ENCODE measurements at regions not wholly inside any gene's neighbourhood (a gene's known extent, or its start where the extent isn't known, plus 50 kb on each side); places are given as distances from the start of the nearest gene placed in this dataset.

GRCh38 chr13:109941221-109941620 is 154.8 kb upstream of the IRS2 start:
- Histone ChIP-seq H3K27me3 (ENCODE audit: control insufficient read depth, insufficient read depth, low read length) (no peaks in the 10 kb centered on the region), H3K9me3 (ENCODE audit: control insufficient read depth, insufficient read depth, low read depth, low read length) (no peaks in the 10 kb centered on the region), H3K27ac (ENCODE audit: low read length) (no peak overlapping the region), H3K4me3 (ENCODE audit: low read depth in 2 of 2, low read length in 2 of 2) (no peak overlapping the region), H3K36me3 (ENCODE audit: control insufficient read depth, insufficient read depth, low read length) (no peaks in the 10 kb centered on the region), H3K4me1 (ENCODE audit: control insufficient read depth, insufficient read depth, low read length) (no peaks in the 10 kb centered on the region)
- intact Hi-C loops (cut with micrococcal nuclease; ENCODE audit: unreplicated experiment), result no loop called here
- ATAC-seq, result no peak
- no peak for DNase-seq (ENCODE audit: low read depth, low spot score)
- in situ Hi-C loops (cut with HindIII; ENCODE audit: low pct_unique_long_range_greater_than_20kb, low sequenced_read_pairs), result no loop called here
- TF ChIP-seq REST (IDR thresholded peaks at IDR 0.05; ENCODE audit: insufficient read depth in 1 of 2, low read depth in 2 of 2, low read length in 1 of 2) (no peak), TCF7L2 (IDR thresholded peaks at IDR 0.05; ENCODE audit: low read depth, low read length) (no peak), SIN3A (IDR thresholded peaks at IDR 0.05; ENCODE audit: borderline replicate concordance, insufficient read depth, low read depth, low read length) (no peak), CTCF (IDR thresholded peaks at IDR 0.05) (no peak), POLR2AphosphoS5 (IDR thresholded peaks at IDR 0.05; ENCODE audit: low read depth, low read length) (no peak)
- CTCF ChIA-PET, result no interaction called here
- BruUV-seq (replicated peaks), result no TSS peak
- POLR2A ChIA-PET, result no interaction called here

- Histone ChIP-seq H3K27ac (ENCODE audit: low read length) (no peak overlapping the region), H3K4me1 (ENCODE audit: control insufficient read depth, insufficient read depth, low read length) (no peaks in the 10 kb centered on the region), H3K4me3 (ENCODE audit: low read depth in 2 of 2, low read length in 2 of 2) (no peak overlapping the region), H3K9me3 (ENCODE audit: control insufficient read depth, insufficient read depth, low read depth, low read length) (no peaks in the 10 kb centered on the region), H3K36me3 (ENCODE audit: control insufficient read depth, insufficient read depth, low read length) (no peaks in the 10 kb centered on the region), H3K27me3 (ENCODE audit: control insufficient read depth, insufficient read depth, low read length) (no peaks in the 10 kb centered on the region)
- in situ Hi-C loops (cut with HindIII; ENCODE audit: low pct_unique_long_range_greater_than_20kb, low sequenced_read_pairs) (no loop called here), intact Hi-C loops (cut with micrococcal nuclease; ENCODE audit: unreplicated experiment) (no loop called here)
- POLR2A ChIA-PET, result no interaction called here
- ATAC-seq (no peak), DNase-seq (ENCODE audit: low read depth, low spot score) (no peak)
- TF ChIP-seq POLR2AphosphoS5 (IDR thresholded peaks at IDR 0.05; ENCODE audit: low read depth, low read length) (no peak), REST (IDR thresholded peaks at IDR 0.05; ENCODE audit: insufficient read depth in 1 of 2, low read depth in 2 of 2, low read length in 1 of 2) (no peak), CTCF (IDR thresholded peaks at IDR 0.05) (no peak), TCF7L2 (IDR thresholded peaks at IDR 0.05; ENCODE audit: low read depth, low read length) (no peak), SIN3A (IDR thresholded peaks at IDR 0.05; ENCODE audit: borderline replicate concordance, insufficient read depth, low read depth, low read length) (no peak)
- no TSS peak for BruUV-seq (replicated peaks)
- CTCF ChIA-PET, result no interaction called here
These were observed 154.3 kb upstream of the IRS2 start for GRCh38 chr13:109940637-109941036.
